Panc1 (cell line): ENCODE measurements at regions not wholly inside any gene's neighbourhood (a gene's known extent, or its start where the extent isn't known, plus 50 kb on each side); places are given as distances from the start of the nearest gene placed in this dataset.

Experiments used
- ATAC-seq: fragments of 200-7000 bp; cut with Tn5 transposase; 2 replicates; pipeline ENCODE4 v1.9.1; 2020; ENCODE audit warnings: mild to moderate bottlenecking, moderate library complexity
- BruUV-seq: library from RNA; stranded (reverse); fragments of 400-500 nt; replicated peaks from 2 replicates; lab custom pipeline; 2021; lab: Mats Ljungman, UMichigan
- CTCF ChIA-PET: fragments of 300-600 bp; sonication (Branson Sonifier 250); formaldehyde crosslinking; loops from one replicate; lab custom pipeline; 2022; ENCODE audit warnings: antibody characterized with exemption; lab: Charles Lee
- POLR2A ChIA-PET: fragments of 300-600 bp; sonication (Branson Sonifier 250); formaldehyde crosslinking; loops from one replicate; lab custom pipeline; 2022; ENCODE audit warnings: antibody characterized with exemption; lab: Charles Lee
- DNase-seq: peaks from one replicate; pipeline ENCODE4 v3.0.0-alpha.2; 2010; ENCODE audit warnings: low read depth, low spot score
- H3K27ac ChIP-seq: 2 replicates; pipeline ENCODE4 v1.5.1; 2011; ENCODE audit warnings: mild to moderate bottlenecking, low read length, inconsistent platforms
- H3K27me3 ChIP-seq: fragments of 200-500 bp; sonication (Bioruptor generic); 2 replicates; pipeline ENCODE4 v1.6.0; 2014; ENCODE audit warnings: low read length, inconsistent platforms; ENCODE audit not compliant: control insufficient read depth, insufficient read depth
- H3K36me3 ChIP-seq: fragments of 200-500 bp; sonication (Bioruptor generic); 2 replicates; pipeline ENCODE4 v1.5.1; 2014; ENCODE audit warnings: inconsistent platforms, mild to moderate bottlenecking, low read length, moderate library complexity; ENCODE audit not compliant: control insufficient read depth, insufficient read depth
- H3K4me1 ChIP-seq: 2 replicates; pipeline ENCODE4 v1.5.1; 2011; ENCODE audit warnings: inconsistent platforms, mild to moderate bottlenecking, low read length, moderate library complexity; ENCODE audit not compliant: control insufficient read depth, insufficient read depth
- H3K4me3 ChIP-seq, 2 experiments: 2 replicates each; pipeline ENCODE4 v1.5.1; 2011 to 2012; ENCODE audit warnings: low read depth in 2 of 2, low read length in 2 of 2, mild to moderate bottlenecking in 2 of 2, inconsistent platforms in 1 of 2, moderate library complexity in 1 of 2
- H3K9me3 ChIP-seq: fragments of 200-500 bp; sonication (Bioruptor generic); 2 replicates; pipeline ENCODE4 v1.5.1; 2014; ENCODE audit warnings: low read depth, mild to moderate bottlenecking, inconsistent platforms, low read length, moderate library complexity; ENCODE audit not compliant: control insufficient read depth, insufficient read depth
- POLR2AphosphoS5 ChIP-seq: IDR thresholded peaks from 2 replicates; pipeline ENCODE4 v1.6.1; 2012; ENCODE audit warnings: mild to moderate bottlenecking, low read depth, low read length, moderate library complexity
- REST ChIP-seq, 2 experiments: IDR thresholded peaks; 2 replicates each; pipeline ENCODE4 v1.6.1; 2011 to 2012; ENCODE audit warnings: low read depth in 2 of 2, control low read depth in 1 of 2, low read length in 1 of 2, mild to moderate bottlenecking in 1 of 2, moderate library complexity in 1 of 2; ENCODE audit not compliant: insufficient read depth in 1 of 2
- SIN3A ChIP-seq: IDR thresholded peaks from 2 replicates; pipeline ENCODE4 v1.6.1; 2012; ENCODE audit warnings: low read depth, mild to moderate bottlenecking, low read length, moderate library complexity, borderline replicate concordance; ENCODE audit not compliant: insufficient read depth
- TCF7L2 ChIP-seq: IDR thresholded peaks from 2 replicates; pipeline ENCODE4 v1.6.1; 2011; ENCODE audit warnings: mild to moderate bottlenecking, low read depth, low read length, inconsistent platforms
- in situ Hi-C: cut with HindIII; loops from 2 replicates; pipeline ENCODE4 v1.10.0; 2016; ENCODE audit warnings: low sequenced_read_pairs, low pct_unique_long_range_greater_than_20kb
- intact Hi-C: fragments of 100-400 bp; cut with micrococcal nuclease; formaldehyde crosslinking; loops from one replicate; pipeline ENCODE4 v1.10.0; 2022; ENCODE audit not compliant: unreplicated experiment
- TF ChIP-seq, protein P1 (sequence below): fragments of 450-650 bp; IDR thresholded peaks from 2 replicates; pipeline ENCODE4 v1.5.1; 2017; ENCODE audit warnings: mild to moderate bottlenecking

DNA sequence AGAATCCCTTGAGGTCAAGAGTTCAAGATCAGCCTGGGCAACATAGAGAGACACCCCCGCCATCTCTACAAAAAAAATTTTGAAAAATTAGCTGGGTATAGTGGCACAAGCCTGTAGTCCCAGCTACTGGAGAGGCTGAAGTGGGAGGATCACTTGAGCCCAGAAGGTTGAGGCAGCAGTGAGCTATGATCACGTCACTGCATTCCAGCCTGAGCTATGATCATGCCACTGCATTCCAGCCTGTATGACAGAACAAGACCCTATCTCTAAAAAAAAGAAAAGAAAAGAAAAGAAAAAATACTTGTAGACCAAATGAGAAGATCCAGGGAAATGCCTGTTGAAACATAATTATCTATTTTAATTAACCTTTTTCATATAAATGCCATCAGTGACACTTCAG lies 93.8 kb upstream of the MDM1 start:
- ATAC-seq (no peak), DNase-seq (no peak)
- intact Hi-C loops = no loop called here

DNA sequence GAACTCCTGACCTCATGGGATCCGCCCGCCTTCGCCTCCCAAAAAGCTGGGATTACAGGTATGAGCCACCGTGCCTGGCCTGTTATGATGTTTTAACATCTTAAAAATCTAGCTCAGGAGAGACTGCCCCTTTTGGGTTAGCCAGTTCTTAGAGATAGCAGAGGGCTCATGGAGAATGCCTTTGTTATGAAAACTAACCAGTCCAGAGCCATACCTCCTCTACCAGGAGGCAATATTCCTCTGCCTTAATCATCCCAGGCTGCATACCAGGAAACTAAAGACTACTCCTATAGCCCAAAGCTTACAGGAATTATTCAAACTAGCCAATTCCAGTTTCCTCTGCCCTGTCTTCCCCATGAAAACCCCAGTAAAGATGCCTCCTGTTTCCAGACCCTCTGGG lies 96.0 kb upstream of the MDM1 start:
- DNase-seq (no peak), ATAC-seq (no peak)
- no peaks in the 10 kb centered on the region for H3K36me3 ChIP-seq
- ChIA-PET POLR2A (no interaction called here), CTCF (no interaction called here)
- intact Hi-C loops = loop anchor here (2.0 kb wide), 1 partner anchor 63 kb away; no protein-coding TSS in a partner anchor
- BruUV-seq = no TSS peak
- H3K27me3 ChIP-seq = no peaks in the 10 kb centered on the region
- H3K27ac ChIP-seq = peak overlapping the region; percentile 95
- in situ Hi-C loops = no loop called here
- H3K4me3 ChIP-seq = no peak overlapping the region
- H3K9me3 ChIP-seq = no peaks in the 10 kb centered on the region
- peaks cover 34% of the 10 kb centered on the region for H3K4me1 ChIP-seq
- TF ChIP-seq, protein P1, sequence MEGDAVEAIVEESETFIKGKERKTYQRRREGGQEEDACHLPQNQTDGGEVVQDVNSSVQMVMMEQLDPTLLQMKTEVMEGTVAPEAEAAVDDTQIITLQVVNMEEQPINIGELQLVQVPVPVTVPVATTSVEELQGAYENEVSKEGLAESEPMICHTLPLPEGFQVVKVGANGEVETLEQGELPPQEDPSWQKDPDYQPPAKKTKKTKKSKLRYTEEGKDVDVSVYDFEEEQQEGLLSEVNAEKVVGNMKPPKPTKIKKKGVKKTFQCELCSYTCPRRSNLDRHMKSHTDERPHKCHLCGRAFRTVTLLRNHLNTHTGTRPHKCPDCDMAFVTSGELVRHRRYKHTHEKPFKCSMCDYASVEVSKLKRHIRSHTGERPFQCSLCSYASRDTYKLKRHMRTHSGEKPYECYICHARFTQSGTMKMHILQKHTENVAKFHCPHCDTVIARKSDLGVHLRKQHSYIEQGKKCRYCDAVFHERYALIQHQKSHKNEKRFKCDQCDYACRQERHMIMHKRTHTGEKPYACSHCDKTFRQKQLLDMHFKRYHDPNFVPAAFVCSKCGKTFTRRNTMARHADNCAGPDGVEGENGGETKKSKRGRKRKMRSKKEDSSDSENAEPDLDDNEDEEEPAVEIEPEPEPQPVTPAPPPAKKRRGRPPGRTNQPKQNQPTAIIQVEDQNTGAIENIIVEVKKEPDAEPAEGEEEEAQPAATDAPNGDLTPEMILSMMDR = no peak
- TF ChIP-seq POLR2AphosphoS5 (no peak), REST (IDR thresholded peaks at IDR 0.05; ENCODE audit: insufficient read depth in 1 of 2, low read depth in 2 of 2, low read length in 1 of 2) (no peak), SIN3A (no peak), TCF7L2 (no peak)

More for the DNA sequence above, 93.8 kb upstream of the MDM1 start:
- TF ChIP-seq SIN3A (no peak), POLR2AphosphoS5 (no peak), TCF7L2 (no peak), REST (IDR thresholded peaks at IDR 0.05; ENCODE audit: insufficient read depth in 1 of 2, low read depth in 2 of 2, low read length in 1 of 2) (no peak)
- TF ChIP-seq, protein P1 = no peak
- ChIA-PET POLR2A (no interaction called here), CTCF (no interaction called here)
- H3K36me3 ChIP-seq = no peaks in the 10 kb centered on the region
- in situ Hi-C loops = no loop called here
- H3K27ac ChIP-seq = peak overlapping the region; percentile 83; the same call in 1 of the 2 replicates
- H3K27me3 ChIP-seq = no peaks in the 10 kb centered on the region
- no peaks in the 10 kb centered on the region for H3K9me3 ChIP-seq
- H3K4me1 ChIP-seq = peaks cover 26% of the 10 kb centered on the region
- no peak overlapping the region for H3K4me3 ChIP-seq
- BruUV-seq = no TSS peak
